PC-3 (cell line): ENCODE measurements at regions not wholly inside any gene's neighbourhood (a gene's known extent, or its start where the extent isn't known, plus 50 kb on each side); places are given as distances from the start of the nearest gene placed in this dataset.

Experiments
- ATAC-seq: fragments of 200-7000 bp; cut with Tn5 transposase; 2 replicates; pipeline ENCODE4 v1.9.1; 2020; ENCODE audit warnings: mild to moderate bottlenecking, moderate library complexity
- BruUV-seq: library from RNA; stranded (reverse); fragments of 400-500 nt; replicated peaks from 2 replicates; lab custom pipeline; 2021; lab: Mats Ljungman, UMichigan
- CTCF ChIA-PET: fragments of 300-600 bp; sonication (Branson Sonifier 250); formaldehyde crosslinking; loops from one replicate; lab custom pipeline; 2022; ENCODE audit warnings: antibody characterized with exemption; lab: Charles Lee
- POLR2A ChIA-PET: fragments of 300-600 bp; sonication (Branson Sonifier 250); formaldehyde crosslinking; loops from one replicate; lab custom pipeline; 2022; ENCODE audit warnings: antibody characterized with exemption; ENCODE audit not compliant: unreplicated experiment; lab: Charles Lee
- DNase-seq: peaks from one replicate; pipeline ENCODE4 v3.0.0-alpha.2; 2015
- H2AFZ ChIP-seq: fragments of 300-600 bp; sonication (generic); 2 replicates; pipeline ENCODE4 v1.6.0; 2016; ENCODE audit warnings: antibody characterized with exemption, low read length
- H3F3A ChIP-seq: fragments of 300-600 bp; sonication (generic); one replicate; pipeline ENCODE4 v1.6.0; 2017; ENCODE audit warnings: antibody characterized with exemption, low read length, control low read depth, mild to moderate bottlenecking; ENCODE audit not compliant: unreplicated experiment
- H3K27ac ChIP-seq: fragments of 300-600 bp; sonication (generic); 2 replicates; pipeline ENCODE4 v1.5.1; 2016; ENCODE audit warnings: mild to moderate bottlenecking, low read length
- H3K27me3 ChIP-seq: fragments of 300-600 bp; sonication (generic); 2 replicates; pipeline ENCODE4 v1.6.1; 2016; ENCODE audit warnings: low read length, mixed read lengths
- H3K36me3 ChIP-seq: fragments of 300-600 bp; sonication (generic); 2 replicates; pipeline ENCODE4 v1.6.1; 2016; ENCODE audit warnings: low read depth, mixed run types, low read length, mixed read lengths
- H3K4me1 ChIP-seq: fragments of 300-600 bp; sonication (generic); 2 replicates; pipeline ENCODE4 v1.5.1; 2016; ENCODE audit warnings: low read length; ENCODE audit not compliant: insufficient read depth
- H3K4me2 ChIP-seq: fragments of 300-600 bp; sonication (generic); 2 replicates; pipeline ENCODE4 v1.6.0; 2016; ENCODE audit warnings: low read length
- H3K4me3 ChIP-seq: fragments of 300-600 bp; sonication (generic); 2 replicates; pipeline ENCODE4 v1.5.1; 2016; ENCODE audit warnings: mild to moderate bottlenecking, low read length, mixed read lengths
- H3K79me2 ChIP-seq: fragments of 300-600 bp; sonication (generic); 2 replicates; pipeline ENCODE4 v1.6.1; 2017; ENCODE audit warnings: low read length, mixed read lengths
- H3K9ac ChIP-seq: fragments of 300-600 bp; sonication (generic); 2 replicates; pipeline ENCODE4 v1.6.0; 2016; ENCODE audit warnings: mild to moderate bottlenecking, low read length
- H3K9me2 ChIP-seq: fragments of 300-600 bp; sonication (generic); replicated peaks from 2 replicates; pipeline ENCODE4 v1.6.1; 2016; ENCODE audit warnings: mixed run types, low read length, mixed read lengths
- H3K9me3 ChIP-seq: fragments of 300-600 bp; sonication (generic); 2 replicates; pipeline ENCODE4 v1.6.1; 2016; ENCODE audit warnings: low read length, mixed read lengths
- H4K20me1 ChIP-seq: fragments of 300-600 bp; sonication (generic); 2 replicates; pipeline ENCODE4 v1.6.1; 2016; ENCODE audit warnings: low read length, mixed read lengths
- CTCF ChIP-seq: fragments of 300-600 bp; sonication (generic); conservative IDR thresholded peaks from 2 replicates; pipeline ENCODE4 v1.5.1; 2017; ENCODE audit warnings: antibody characterized with exemption, low read depth, mild to moderate bottlenecking, low read length
- EZH2 ChIP-seq: fragments of 300-600 bp; sonication (generic); IDR thresholded peaks from one replicate; pipeline ENCODE4 v1.6.1; 2017; ENCODE audit warnings: antibody characterized with exemption, mild to moderate bottlenecking, low read length; ENCODE audit not compliant: unreplicated experiment
- EZH2phosphoT487 ChIP-seq: fragments of 300-600 bp; sonication (generic); IDR thresholded peaks from 2 replicates; pipeline ENCODE4 v1.6.1; 2018; ENCODE audit warnings: mild to moderate bottlenecking, antibody characterized with exemption, low read length, borderline replicate concordance
- intact Hi-C: fragments of 100-400 bp; cut with micrococcal nuclease; formaldehyde crosslinking; loops from 2 replicates; pipeline ENCODE4 v1.9.0; 2023

GRCh38 chr5:174522480-174523260, 201.7 kb upstream of the MSX2 start:
- CTCF ChIA-PET = interaction anchor here (0.7 kb wide), 1 partner anchor 1248 kb away, joined by 3 read pairs; no protein-coding TSS in a partner anchor

GRCh38 chr5:174523311-174524071, 200.9 kb upstream of the MSX2 start:
- TF ChIP-seq EZH2 = no peak
- peak; percentile 48 for TF ChIP-seq CTCF
- no peak for TF ChIP-seq EZH2phosphoT487
- POLR2A ChIA-PET = no interaction called here
- Histone ChIP-seq H3K9me3 (no peaks in the 10 kb centered on the region), H3K9me2 (no peaks in the 10 kb centered on the region), H3K27me3 (no peaks in the 10 kb centered on the region), H3K27ac (no peak overlapping the region), H3K4me2 (no peak overlapping the region), H3K9ac (no peak overlapping the region), H3K36me3 (no peaks in the 10 kb centered on the region), H3K4me1 (peaks cover 5% of the 10 kb centered on the region; the same call in 1 of the 2 replicates), H2AFZ (no peak overlapping the region), H3K79me2 (no peaks in the 10 kb centered on the region), H3K4me3 (no peak overlapping the region), H4K20me1 (no peaks in the 10 kb centered on the region), H3F3A (no peaks in the 10 kb centered on the region)
- ATAC-seq = peak; percentile 58; the same call in 1 of the 2 replicates
- CTCF ChIA-PET = interaction anchor here (0.7 kb wide), 1 partner anchor 1249 kb away, joined by 3 read pairs; no protein-coding TSS in a partner anchor
- peak; percentile 5 for DNase-seq
- intact Hi-C loops = no loop called here
- BruUV-seq = no TSS peak

More at GRCh38 chr5:174522480-174523260, 201.7 kb upstream of the MSX2 start:
- Histone ChIP-seq H3K27ac (no peak overlapping the region), H3K79me2 (no peaks in the 10 kb centered on the region), H3K4me1 (no peaks in the 10 kb centered on the region), H3F3A (no peaks in the 10 kb centered on the region), H3K9me3 (no peaks in the 10 kb centered on the region), H4K20me1 (no peaks in the 10 kb centered on the region), H3K9me2 (no peaks in the 10 kb centered on the region), H3K4me2 (no peak overlapping the region), H3K9ac (no peak overlapping the region), H3K27me3 (no peaks in the 10 kb centered on the region), H3K36me3 (no peaks in the 10 kb centered on the region), H2AFZ (no peak overlapping the region), H3K4me3 (no peak overlapping the region)
- intact Hi-C loops = no loop called here
- DNase-seq = no peak
- no TSS peak for BruUV-seq
- TF ChIP-seq EZH2phosphoT487 = no peak
- TF ChIP-seq CTCF = no peak
- TF ChIP-seq EZH2 = no peak
- ATAC-seq = no peak
- POLR2A ChIA-PET = no interaction called here
